Left hindlimb (tissue), 1 donor: ENCODE measurements at regions not wholly inside any gene's neighbourhood (a gene's known extent, or its start where the extent isn't known, plus 50 kb on each side); places are given as distances from the start of the nearest gene placed in this dataset.
"Not testable (repeated sequence)": the region's sequence is repeated elsewhere in the genome, so short reads cannot be mapped to it uniquely, and the experiment has no call there.

ENCODE experiments used
- DNase-seq: peaks from one replicate; pipeline ENCODE4 v3.0.0-alpha.2; 2018

GRCh38 chr17:47066841-47067682 is 88.0 kb upstream of the RPRML start:
- peak; percentile 89 for DNase-seq

- no peak for DNase-seq
These were observed 87.0 kb upstream of the RPRML start for GRCh38 chr17:47066095-47066494.

- DNase-seq = no peak
These were observed 85.6 kb upstream of the RPRML start for GRCh38 chr17:47064684-47065083.

GRCh38 chr17:47063475-47063874 is 84.4 kb upstream of the RPRML start:
- DNase-seq = no peak

GRCh38 chr17:47062851-47063250 is 83.8 kb upstream of the RPRML start:
- not testable (repeated sequence) for DNase-seq

- DNase-seq = not testable (repeated sequence)
These were observed 81.0 kb upstream of the RPRML start for GRCh38 chr17:47060005-47060404.

- no peak for DNase-seq
These were observed 78.8 kb upstream of the RPRML start for GRCh38 chr17:47057830-47058229.

- DNase-seq = not testable (repeated sequence)
These were observed 78.2 kb upstream of the RPRML start for GRCh38 chr17:47057279-47057678.

- DNase-seq = not testable (repeated sequence)
These were observed 77.6 kb upstream of the RPRML start for GRCh38 chr17:47056687-47057086.
